ENCODE measurements at regions not wholly inside any gene's neighbourhood (a gene's known extent, or its start where the extent isn't known, plus 50 kb on each side); places are given as distances from the start of the nearest gene placed in this dataset.

GRCh38 chr4:23005691-23006090 lies 313.0 kb downstream of the GBA3 start:
- DNase-seq, result no peak

DNA sequence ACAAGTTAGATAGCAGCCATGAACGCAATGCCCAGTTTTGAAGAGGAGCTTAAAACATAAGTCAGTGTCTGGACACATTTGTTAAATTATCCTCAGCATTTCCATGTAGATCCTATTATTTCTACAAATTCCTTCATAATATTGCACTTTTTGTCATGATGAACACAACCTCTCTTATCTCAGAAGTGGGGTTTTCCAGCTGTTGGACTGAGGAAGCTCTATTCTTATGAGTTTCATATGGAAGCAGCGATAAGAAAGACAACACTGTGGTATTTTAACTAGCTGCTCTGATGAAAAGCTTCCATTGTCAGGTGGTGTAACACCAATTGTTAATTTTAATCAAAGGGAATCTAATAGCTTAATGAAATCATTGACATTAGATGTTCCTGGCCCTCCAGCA lies 308.7 kb downstream of the GBA3 start:
- DNase-seq, result no peak

DNA sequence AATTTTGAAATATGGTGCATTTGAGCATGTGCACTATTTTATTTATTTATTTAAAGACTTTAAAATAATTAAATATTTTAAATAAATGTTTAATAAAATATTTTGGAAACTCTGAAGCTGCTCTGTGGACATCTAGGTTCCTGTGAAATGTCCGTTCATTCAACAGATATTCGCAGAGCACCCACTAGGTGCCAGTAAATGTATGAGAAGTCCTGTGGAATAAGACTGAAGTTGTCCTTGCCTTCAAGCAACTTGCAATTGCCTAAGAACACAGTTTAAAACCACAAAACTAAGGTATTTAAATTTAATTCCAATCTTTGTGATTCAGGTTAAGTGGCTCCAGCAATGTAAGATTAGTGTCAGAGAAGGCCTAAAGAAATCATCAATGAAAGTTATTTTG lies 306.7 kb downstream of the GBA3 start:
- no peak for DNase-seq

DNA sequence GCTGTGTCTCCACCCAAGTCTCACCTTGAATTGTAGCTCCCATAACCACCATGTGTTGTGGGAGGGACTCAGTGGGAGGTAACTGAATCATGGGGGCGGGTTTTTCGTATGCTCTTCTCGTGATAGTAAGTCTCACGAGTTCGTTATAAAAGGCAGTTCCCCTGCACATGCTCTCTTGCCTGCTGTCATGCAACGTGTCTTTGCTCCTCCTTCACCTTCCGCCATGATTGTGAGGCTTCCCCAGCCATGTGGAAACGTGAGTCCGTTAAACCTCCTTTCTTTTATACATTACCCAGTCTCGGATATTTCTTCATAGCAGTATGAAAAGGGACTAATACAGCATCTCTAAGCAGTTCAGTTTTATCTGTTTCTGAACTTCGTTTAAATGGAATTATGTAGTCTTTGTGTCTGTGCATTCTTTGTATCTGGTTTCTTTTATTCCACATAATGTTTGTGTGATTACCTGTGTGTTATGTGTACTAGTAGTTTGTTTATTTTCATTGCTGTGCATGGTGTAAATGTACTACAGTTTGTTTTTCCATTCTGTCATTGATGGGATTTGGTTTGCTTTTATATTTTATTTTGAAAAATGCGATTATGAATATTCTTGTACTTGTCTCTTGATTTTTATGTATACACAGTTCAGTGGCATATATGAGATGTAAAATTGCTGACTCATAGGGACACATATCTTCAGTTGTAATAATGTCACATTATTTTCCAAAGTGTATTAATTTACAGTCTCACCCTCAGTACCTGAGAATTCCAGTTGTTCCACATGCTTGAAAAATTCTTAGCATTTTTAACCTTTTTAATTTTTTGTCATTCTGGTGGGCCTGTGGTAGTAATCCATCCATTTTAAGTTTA lies 304.9 kb downstream of the GBA3 start:
- no peak for DNase-seq

DNA sequence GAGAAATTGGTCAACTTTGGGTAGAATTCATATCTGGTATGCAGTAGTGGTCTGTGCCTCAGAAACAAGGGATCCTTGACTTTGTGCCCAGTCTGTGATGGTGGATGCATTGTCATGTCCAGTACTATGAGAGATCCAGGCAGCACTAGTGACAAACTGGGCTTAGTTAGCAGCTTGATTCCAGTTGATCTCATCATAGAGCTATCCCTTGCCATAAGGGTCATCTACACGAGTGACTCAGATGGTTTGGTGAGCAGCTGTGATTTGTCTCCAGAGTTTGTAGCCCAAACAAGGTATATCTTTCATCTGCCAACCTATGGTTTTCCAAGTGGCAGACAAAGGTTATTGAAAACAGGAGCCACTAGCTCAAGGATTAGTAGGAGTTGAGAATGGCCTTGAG lies 298.8 kb downstream of the GBA3 start:
- no peak for DNase-seq

- no peak for DNase-seq
Measured at GRCh38 chr4:22988526-22988925, 295.8 kb downstream of the GBA3 start.

GRCh38 chr4:22987870-22988269 lies 295.1 kb downstream of the GBA3 start:
- DNase-seq, result no peak

DNA sequence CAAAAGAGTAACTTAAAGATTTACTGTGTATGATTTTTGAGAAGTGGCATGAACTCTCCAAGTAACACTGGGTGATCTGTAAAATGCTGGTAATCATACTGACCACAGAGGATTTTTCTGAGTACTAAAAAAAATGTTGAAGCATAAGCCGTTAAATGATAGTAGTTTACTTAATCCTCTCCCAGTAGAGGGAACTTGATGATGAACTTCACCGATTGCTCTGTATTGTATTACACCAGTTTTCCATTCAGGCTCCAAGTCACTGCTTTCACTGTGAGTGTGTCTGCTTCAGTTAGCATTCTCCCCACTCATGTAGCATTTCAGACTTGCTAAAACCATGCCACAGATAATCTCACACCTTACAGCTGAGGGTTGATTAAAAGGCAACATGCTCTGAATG lies 294.1 kb downstream of the GBA3 start:
- no peak for DNase-seq

DNA sequence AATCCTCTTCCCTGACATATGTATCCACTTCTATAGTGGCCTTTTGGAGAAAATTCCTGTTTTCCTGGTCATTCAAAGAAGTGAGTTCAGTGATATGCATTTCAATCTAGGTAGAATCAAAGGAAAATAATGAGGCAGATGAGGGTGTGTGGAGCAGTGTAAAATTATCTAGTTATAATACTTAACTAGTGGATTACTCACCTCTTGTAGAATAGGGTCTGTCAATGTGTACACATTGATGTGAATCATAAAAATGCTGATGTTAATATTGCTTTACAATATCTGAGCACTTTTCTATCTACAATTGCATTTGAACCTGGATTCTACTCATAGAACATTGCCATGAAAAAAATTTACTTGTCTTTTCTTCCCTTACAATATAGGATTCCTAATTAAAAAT lies 293.5 kb downstream of the GBA3 start:
- no peak for DNase-seq

GRCh38 chr4:22984390-22984789 lies 291.7 kb downstream of the GBA3 start:
- no peak for DNase-seq

- DNase-seq, result no peak
Measured at GRCh38 chr4:22978656-22979055, 285.9 kb downstream of the GBA3 start.

GRCh38 chr4:22970665-22971064 lies 277.9 kb downstream of the GBA3 start:
- DNase-seq, result no peak

GRCh38 chr4:22969287-22969896 lies 276.7 kb downstream of the GBA3 start:
- DNase-seq, result no peak

GRCh38 chr4:22962295-22962694 lies 269.6 kb downstream of the GBA3 start:
- DNase-seq, result no peak

GRCh38 chr4:22959483-22959882 lies 266.7 kb downstream of the GBA3 start:
- peak; percentile 25 for DNase-seq

- DNase-seq, result no peak
Measured at GRCh38 chr4:22957774-22958309, 265.1 kb downstream of the GBA3 start.

GRCh38 chr4:22949161-22949855 lies 256.6 kb downstream of the GBA3 start:
- DNase-seq, result no peak

GRCh38 chr4:22947851-22948250 lies 255.1 kb downstream of the GBA3 start:
- DNase-seq, result no peak

DNA sequence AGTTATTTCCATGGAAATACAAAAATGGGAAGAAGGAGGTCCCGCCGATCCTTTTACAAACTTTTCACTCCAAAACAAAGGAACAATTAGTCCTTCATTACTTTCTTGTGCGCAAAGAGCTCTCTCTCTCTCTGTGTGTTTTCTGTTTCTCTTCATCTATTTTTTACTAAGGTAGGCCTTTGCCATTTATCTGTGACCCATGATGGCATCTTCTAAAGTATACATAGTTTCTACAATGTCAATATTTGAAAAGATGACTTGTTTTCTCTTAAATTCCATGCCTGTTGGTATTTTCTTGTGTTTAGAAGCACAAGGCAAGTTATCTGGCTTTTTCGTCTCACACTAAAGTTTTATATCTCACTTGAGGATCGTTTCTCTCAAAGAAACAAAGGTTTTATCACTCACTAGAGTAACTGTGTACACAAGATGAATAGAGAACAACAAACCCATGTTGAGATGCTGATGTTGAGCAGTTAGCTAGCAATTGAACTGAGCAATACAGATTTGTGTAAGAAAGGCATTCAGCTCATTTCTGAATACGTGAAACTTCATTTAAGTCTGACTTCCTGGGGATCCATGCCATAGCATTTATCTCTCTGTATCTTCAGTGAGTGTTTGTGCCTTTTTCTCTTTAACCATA lies 250.3 kb downstream of the GBA3 start:
- no peak for DNase-seq

DNA sequence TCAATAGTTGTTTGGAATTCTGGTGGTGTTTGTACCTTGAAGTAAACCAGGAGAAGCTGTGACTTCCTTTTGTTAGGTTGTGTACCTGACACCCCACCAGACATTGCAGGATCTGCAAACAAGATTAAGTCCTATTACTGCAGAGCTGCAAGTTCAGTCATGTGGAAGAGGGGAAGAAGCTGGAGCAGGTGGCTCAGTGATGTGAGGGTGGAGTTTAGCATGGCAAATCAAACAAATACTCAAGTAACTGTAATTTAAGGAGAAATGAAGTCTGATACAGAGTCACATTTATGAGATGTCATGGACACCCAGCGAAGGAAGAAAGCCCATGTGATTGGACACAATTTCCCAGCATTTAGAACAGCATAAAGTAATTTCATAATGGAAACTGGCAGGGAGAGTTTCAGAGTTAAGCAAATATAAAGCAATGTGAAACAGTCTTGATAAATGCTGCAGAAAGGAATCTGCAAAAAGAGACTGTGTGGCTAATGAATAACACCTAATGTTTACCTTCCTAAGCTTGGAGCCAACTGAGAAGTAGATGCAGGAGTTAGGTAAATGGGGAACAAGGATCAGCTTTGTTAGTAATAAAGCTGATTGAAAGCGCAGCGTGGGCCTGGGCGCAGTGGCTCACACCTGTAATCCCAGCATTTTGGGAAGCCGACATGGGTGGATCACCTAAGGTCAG lies 249.1 kb downstream of the GBA3 start:
- peak; percentile 86 for DNase-seq

- DNase-seq, result peak; percentile 45
Measured at GRCh38 chr4:22932326-22932725, 239.6 kb downstream of the GBA3 start.

- no peak for DNase-seq
Measured at GRCh38 chr4:22922426-22922825, 229.7 kb downstream of the GBA3 start.

- no peak for DNase-seq
Measured at GRCh38 chr4:22921936-22922335, 229.2 kb downstream of the GBA3 start.

All from NCI-H1105 treated with DMSO at 0.1 percent for 48 hours (cell line).